ENCODE measurements at regions not wholly inside any gene's neighbourhood (a gene's known extent, or its start where the extent isn't known, plus 50 kb on each side); places are given as distances from the start of the nearest gene placed in this dataset.
A peak's percentile ranks its signal among the peaks of the same experiment; 100 is the strongest.

DNA sequence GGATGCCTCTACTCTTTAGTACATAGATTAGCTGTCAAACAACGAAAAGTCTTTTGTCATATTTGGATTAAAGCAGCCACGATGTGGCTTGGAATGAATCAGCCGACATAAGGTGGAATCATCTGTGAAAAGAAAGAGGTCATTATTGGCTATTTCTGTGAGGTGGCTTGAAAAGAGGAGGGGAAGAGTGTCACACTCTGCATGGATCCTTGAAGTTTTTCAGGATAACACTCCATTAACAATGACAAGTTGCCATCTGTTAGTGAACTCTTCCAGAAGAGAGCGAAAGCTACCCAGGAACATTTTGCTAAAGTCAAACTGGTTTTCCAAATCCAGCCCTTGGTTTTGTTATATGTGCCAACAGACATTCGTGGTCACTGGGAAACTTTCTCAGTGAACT is 1604.8 kb downstream of the OLFM4 start:
- no peak overlapping the region for H3K4me3 ChIP-seq (ENCODE audit: low read depth, low read length)
- in situ Hi-C loops (cut with HindIII; ENCODE audit: low sequenced_read_pairs), result no loop called here
- TF ChIP-seq, protein P1, sequence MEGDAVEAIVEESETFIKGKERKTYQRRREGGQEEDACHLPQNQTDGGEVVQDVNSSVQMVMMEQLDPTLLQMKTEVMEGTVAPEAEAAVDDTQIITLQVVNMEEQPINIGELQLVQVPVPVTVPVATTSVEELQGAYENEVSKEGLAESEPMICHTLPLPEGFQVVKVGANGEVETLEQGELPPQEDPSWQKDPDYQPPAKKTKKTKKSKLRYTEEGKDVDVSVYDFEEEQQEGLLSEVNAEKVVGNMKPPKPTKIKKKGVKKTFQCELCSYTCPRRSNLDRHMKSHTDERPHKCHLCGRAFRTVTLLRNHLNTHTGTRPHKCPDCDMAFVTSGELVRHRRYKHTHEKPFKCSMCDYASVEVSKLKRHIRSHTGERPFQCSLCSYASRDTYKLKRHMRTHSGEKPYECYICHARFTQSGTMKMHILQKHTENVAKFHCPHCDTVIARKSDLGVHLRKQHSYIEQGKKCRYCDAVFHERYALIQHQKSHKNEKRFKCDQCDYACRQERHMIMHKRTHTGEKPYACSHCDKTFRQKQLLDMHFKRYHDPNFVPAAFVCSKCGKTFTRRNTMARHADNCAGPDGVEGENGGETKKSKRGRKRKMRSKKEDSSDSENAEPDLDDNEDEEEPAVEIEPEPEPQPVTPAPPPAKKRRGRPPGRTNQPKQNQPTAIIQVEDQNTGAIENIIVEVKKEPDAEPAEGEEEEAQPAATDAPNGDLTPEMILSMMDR (IDR thresholded peaks at IDR 0.05; ENCODE audit: low read depth, low read length, missing control alignments), result no peak
- no peak for DNase-seq (ENCODE audit: low read depth)

- DNase-seq (ENCODE audit: low read depth), result no peak
- TF ChIP-seq, protein P1 (IDR thresholded peaks at IDR 0.05; ENCODE audit: low read depth, low read length, missing control alignments), result no peak
- no peak overlapping the region for H3K4me3 ChIP-seq (ENCODE audit: low read depth, low read length)
- in situ Hi-C loops (cut with HindIII; ENCODE audit: low sequenced_read_pairs), result no loop called here
Observed at GRCh38 chr13:54636231-54636630, 1607.6 kb downstream of the OLFM4 start.

DNA sequence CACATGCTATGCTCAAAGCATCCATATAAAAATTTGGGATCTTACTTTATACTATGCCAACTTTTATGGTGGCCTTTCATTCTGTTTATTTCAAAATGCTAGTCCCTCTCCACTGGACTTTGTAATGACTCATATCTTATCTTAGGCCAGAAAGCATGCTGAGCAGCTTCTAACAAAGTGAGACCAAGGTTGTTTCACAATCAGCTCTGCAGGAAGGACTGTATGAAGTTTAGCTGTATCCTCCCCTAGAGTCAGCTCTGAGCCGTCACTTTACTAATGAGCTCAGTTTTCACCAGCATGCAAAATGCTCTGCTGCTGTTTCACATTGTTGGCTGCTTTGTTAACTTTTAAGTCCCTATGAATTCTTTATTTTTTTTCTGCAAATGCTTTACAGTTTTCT is 1608.8 kb downstream of the OLFM4 start:
- in situ Hi-C loops (cut with HindIII; ENCODE audit: low sequenced_read_pairs), result no loop called here

GRCh38 chr13:54640719-54641118 is 1612.1 kb downstream of the OLFM4 start:
- H3K4me3 ChIP-seq (ENCODE audit: low read depth, low read length), result no peak overlapping the region
- in situ Hi-C loops (cut with HindIII; ENCODE audit: low sequenced_read_pairs), result no loop called here
- TF ChIP-seq, protein P1 (IDR thresholded peaks at IDR 0.05; ENCODE audit: low read depth, low read length, missing control alignments), result no peak
- no peak for DNase-seq (ENCODE audit: low read depth)

More for the DNA sequence above, 1608.8 kb downstream of the OLFM4 start:
- TF ChIP-seq, protein P1 (IDR thresholded peaks at IDR 0.05; ENCODE audit: low read depth, low read length, missing control alignments), result no peak
- DNase-seq (ENCODE audit: low read depth), result peak; percentile 62
- H3K4me3 ChIP-seq (ENCODE audit: low read depth, low read length), result no peak overlapping the region

GRCh38 chr13:54643863-54644262 is 1615.2 kb downstream of the OLFM4 start:
- in situ Hi-C loops (cut with HindIII; ENCODE audit: low sequenced_read_pairs), result no loop called here
- no peak for DNase-seq (ENCODE audit: low read depth)
- H3K4me3 ChIP-seq (ENCODE audit: low read depth, low read length), result no peak overlapping the region
- TF ChIP-seq, protein P1 (IDR thresholded peaks at IDR 0.05; ENCODE audit: low read depth, low read length, missing control alignments), result no peak

DNA sequence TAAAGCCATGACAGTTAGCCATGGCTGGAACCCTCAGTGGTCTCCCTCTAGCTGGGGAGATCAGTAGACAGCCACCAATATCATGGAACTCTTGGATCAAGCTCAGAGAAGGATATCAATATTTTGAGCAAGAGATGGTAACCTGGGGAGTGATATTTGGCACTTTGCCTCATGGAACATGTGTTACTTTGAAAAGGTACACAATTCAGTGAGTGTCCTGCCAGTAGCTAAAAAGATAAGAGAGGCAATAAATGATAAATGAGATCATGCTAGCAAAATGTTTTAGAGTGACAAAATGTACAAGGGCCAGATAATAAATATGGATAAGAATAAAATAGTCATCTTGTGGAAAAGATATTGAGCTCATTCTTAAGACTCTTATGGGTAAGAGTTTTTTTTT is 1618.7 kb downstream of the OLFM4 start:
- DNase-seq (ENCODE audit: low read depth), result no peak
- H3K4me3 ChIP-seq (ENCODE audit: low read depth, low read length), result no peak overlapping the region
- in situ Hi-C loops (cut with HindIII; ENCODE audit: low sequenced_read_pairs), result no loop called here
- TF ChIP-seq, protein P1 (IDR thresholded peaks at IDR 0.05; ENCODE audit: low read depth, low read length, missing control alignments), result no peak

DNA sequence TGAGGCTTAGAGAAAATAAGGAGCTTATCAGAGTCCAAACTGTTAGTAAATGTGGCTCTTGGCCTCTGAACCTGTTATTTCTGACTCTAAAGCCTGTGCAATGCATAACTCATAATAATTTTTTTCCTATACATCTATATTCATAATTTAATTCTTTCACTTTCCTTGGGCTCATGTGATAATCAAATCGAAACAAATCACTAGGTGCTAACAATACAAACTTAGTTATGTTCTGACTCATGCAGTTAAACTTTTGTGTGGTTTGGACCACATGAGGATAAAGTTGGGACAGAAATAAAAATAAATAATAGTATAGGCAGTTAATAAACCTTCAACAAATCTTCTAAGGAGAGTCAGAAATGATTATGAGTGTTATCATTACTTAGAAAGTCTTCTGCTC is 1629.0 kb downstream of the OLFM4 start:
- DNase-seq (ENCODE audit: low read depth), result no peak
- TF ChIP-seq, protein P1 (IDR thresholded peaks at IDR 0.05; ENCODE audit: low read depth, low read length, missing control alignments), result no peak
- in situ Hi-C loops (cut with HindIII; ENCODE audit: low sequenced_read_pairs), result no loop called here
- H3K4me3 ChIP-seq (ENCODE audit: low read depth, low read length), result no peak overlapping the region
